OCI-LY3 (cell line): ENCODE measurements at regions not wholly inside any gene's neighbourhood (a gene's known extent, or its start where the extent isn't known, plus 50 kb on each side); places are given as distances from the start of the nearest gene placed in this dataset.

Experiments used
- CTCF ChIP-seq: fragments of 200-600, 300-600 bp; sonication (generic); IDR thresholded peaks from 2 replicates; pipeline ENCODE4 v1.5.1; 2014; ENCODE audit warnings: antibody characterized with exemption, low read length, low read depth
- EZH2phosphoT487 ChIP-seq: fragments of 200-600 bp; shearing (Covaris generic); IDR thresholded peaks from 2 replicates; pipeline ENCODE4 v1.6.1; 2018; ENCODE audit warnings: antibody characterized with exemption, mixed run types, low read depth

- TF ChIP-seq CTCF, result no peak
- TF ChIP-seq EZH2phosphoT487, result no peak
These were observed 894.4 kb upstream of the B3GALT2 start for GRCh38 chr1:194080826-194081225.
